ENCODE measurements at regions not wholly inside any gene's neighbourhood (a gene's known extent, or its start where the extent isn't known, plus 50 kb on each side); places are given as distances from the start of the nearest gene placed in this dataset.

GRCh38 chr5:62960781-62961180 lies 382.2 kb downstream of the LRRC70 start:
- no peak for TF ChIP-seq CTCF (IDR thresholded peaks at IDR 0.05)
- no peak for TF ChIP-seq POLR2A (IDR thresholded peaks at IDR 0.05)

Measured in lower leg skin (tissue), 3 donors.